ENCODE measurements at regions not wholly inside any gene's neighbourhood (a gene's known extent, or its start where the extent isn't known, plus 50 kb on each side); places are given as distances from the start of the nearest gene placed in this dataset.
A peak's percentile ranks its signal among the peaks of the same experiment; 100 is the strongest.
"Not testable (repeated sequence)": the region's sequence is repeated elsewhere in the genome, so short reads cannot be mapped to it uniquely, and the experiment has no call there.

GRCh38 chr2:7649461-7650228 is 732.4 kb downstream of the RNF144A start:
- DNase-seq = no peak

- no peak for DNase-seq
Observed at GRCh38 chr2:7653617-7654016, 736.4 kb downstream of the RNF144A start.

- DNase-seq = no peak
Observed at GRCh38 chr2:7655629-7656028, 738.4 kb downstream of the RNF144A start.

GRCh38 chr2:7657526-7657925 is 740.3 kb downstream of the RNF144A start:
- not testable (repeated sequence) for DNase-seq

- DNase-seq = no peak
Observed at GRCh38 chr2:7658486-7658885, 741.3 kb downstream of the RNF144A start.

GRCh38 chr2:7660816-7661215 is 743.6 kb downstream of the RNF144A start:
- DNase-seq = no peak

- no peak for DNase-seq
Observed at GRCh38 chr2:7661502-7661901, 744.3 kb downstream of the RNF144A start.

GRCh38 chr2:7665880-7666279 is 748.7 kb downstream of the RNF144A start:
- no peak for DNase-seq

- DNase-seq = no peak
Observed at GRCh38 chr2:7666596-7667259, 749.5 kb downstream of the RNF144A start.

GRCh38 chr2:7667260-7667757 is 750.1 kb downstream of the RNF144A start:
- no peak for DNase-seq

GRCh38 chr2:7670905-7671641 is 753.9 kb downstream of the RNF144A start:
- DNase-seq = peak in 1 of 2 experiments; percentile 48

- peak; percentile 81 to 83 for DNase-seq
Observed at GRCh38 chr2:7672027-7672684, 754.9 kb downstream of the RNF144A start.

- DNase-seq = peak in 1 of 2 experiments; percentile 40
Observed at GRCh38 chr2:7672685-7673071, 755.5 kb downstream of the RNF144A start.

GRCh38 chr2:7673101-7673500 is 755.9 kb downstream of the RNF144A start:
- DNase-seq = no peak

GRCh38 chr2:7673853-7674252 is 756.6 kb downstream of the RNF144A start:
- no peak for DNase-seq

GRCh38 chr2:7674606-7675005 is 757.4 kb downstream of the RNF144A start:
- DNase-seq = no peak

- no peak for DNase-seq
Observed at GRCh38 chr2:7676714-7677113, 759.5 kb downstream of the RNF144A start.

- no peak for DNase-seq
Observed at GRCh38 chr2:7681881-7682461, 764.8 kb downstream of the RNF144A start.

GRCh38 chr2:7683196-7683595 is 766.0 kb downstream of the RNF144A start:
- DNase-seq = no peak

- DNase-seq = no peak
Observed at GRCh38 chr2:7683708-7684107, 766.5 kb downstream of the RNF144A start.

GRCh38 chr2:7685342-7686015 is 768.3 kb downstream of the RNF144A start:
- DNase-seq = no peak

GRCh38 chr2:7686016-7686385 is 768.8 kb downstream of the RNF144A start:
- DNase-seq = no peak
